Bronchial epithelial cell (primary cell): ENCODE measurements at regions not wholly inside any gene's neighbourhood (a gene's known extent, or its start where the extent isn't known, plus 50 kb on each side); places are given as distances from the start of the nearest gene placed in this dataset.

Experiments
- DNase-seq: peaks from one replicate; pipeline ENCODE4 v3.0.0-alpha.2; 2010; ENCODE audit warnings: low read depth
- FAIRE-seq: peaks from 2 replicates; lab custom pipeline; 2011; peaks lifted over from hg19 to GRCh38; lab: Jason Lieb, UNC
- H3K27me3 ChIP-seq: 2 replicates; pipeline ENCODE4 v1.5.1; 2011; ENCODE audit warnings: low read length; ENCODE audit not compliant: control insufficient read depth, insufficient read depth
- H3K36me3 ChIP-seq: 2 replicates; pipeline ENCODE4 v1.5.1; 2011; ENCODE audit warnings: low read length; ENCODE audit not compliant: control insufficient read depth, insufficient read depth
- H3K4me3 ChIP-seq: 2 replicates; pipeline ENCODE4 v1.5.1; 2011; ENCODE audit warnings: mild to moderate bottlenecking, low read depth, low read length, control low read depth
- CTCF ChIP-seq: IDR thresholded peaks from 2 replicates; pipeline ENCODE4 v1.5.1; 2011; ENCODE audit warnings: mild to moderate bottlenecking, moderate library complexity, low read length, control low read depth, inconsistent platforms; ENCODE audit not compliant: insufficient read depth, severe bottlenecking

GRCh38 chr1:18020021-18020817 is 87.4 kb upstream of the IGSF21 start:
- H3K36me3 ChIP-seq, result no peaks in the 10 kb centered on the region
- H3K27me3 ChIP-seq, result no peaks in the 10 kb centered on the region
- TF ChIP-seq CTCF, result no peak
- FAIRE-seq (no peak), DNase-seq (no peak)
- H3K4me3 ChIP-seq, result no peak overlapping the region

GRCh38 chr1:18021242-18021641 is 86.4 kb upstream of the IGSF21 start:
- DNase-seq (no peak), FAIRE-seq (no peak)
- no peak overlapping the region for H3K4me3 ChIP-seq
- no peaks in the 10 kb centered on the region for H3K36me3 ChIP-seq
- no peak for TF ChIP-seq CTCF
- no peaks in the 10 kb centered on the region for H3K27me3 ChIP-seq

- TF ChIP-seq CTCF, result no peak
- H3K27me3 ChIP-seq, result no peaks in the 10 kb centered on the region
- no peak for FAIRE-seq
- DNase-seq, result no peak
- H3K36me3 ChIP-seq, result no peaks in the 10 kb centered on the region
- no peak overlapping the region for H3K4me3 ChIP-seq
These were observed 75.3 kb upstream of the IGSF21 start for GRCh38 chr1:18032172-18032859.

GRCh38 chr1:18035145-18035544 is 72.5 kb upstream of the IGSF21 start:
- DNase-seq (no peak), FAIRE-seq (no peak)
- Histone ChIP-seq H3K4me3 (no peak overlapping the region), H3K36me3 (no peaks in the 10 kb centered on the region), H3K27me3 (no peaks in the 10 kb centered on the region)
- TF ChIP-seq CTCF, result no peak

GRCh38 chr1:18037651-18038050 is 69.9 kb upstream of the IGSF21 start:
- Histone ChIP-seq H3K27me3 (no peaks in the 10 kb centered on the region), H3K4me3 (no peak overlapping the region), H3K36me3 (no peaks in the 10 kb centered on the region)
- DNase-seq (no peak), FAIRE-seq (no peak)
- TF ChIP-seq CTCF, result no peak
